Lung (tissue), 11 donors: ENCODE measurements at regions not wholly inside any gene's neighbourhood (a gene's known extent, or its start where the extent isn't known, plus 50 kb on each side); places are given as distances from the start of the nearest gene placed in this dataset.

Source experiments
- ATAC-seq: fragments of 200-7000 bp; cut with Tn5 transposase; one replicate; pipeline ENCODE4 v1.9.1; 2020; ENCODE audit warnings: moderate number of reproducible peaks; ENCODE audit not compliant: insufficient read depth, low FRiP score
- DNase-seq, 3 donors: peaks; one replicate each; pipeline ENCODE4 v3.0.0-alpha.2; 2013 to 2017
- H3K27ac ChIP-seq, 2 donors: one replicate each; pipeline ENCODE4 v1.5.1; 2013; ENCODE audit warnings: mild to moderate bottlenecking in 2 of 2, moderate library complexity in 2 of 2, control low read depth in 1 of 2, inconsistent platforms in 1 of 2, low read depth in 1 of 2, low read length in 1 of 2
- H3K27me3 ChIP-seq, 3 donors: one replicate each; pipeline ENCODE4 v1.5.1; 2013; ENCODE audit warnings: low read length in 2 of 3; ENCODE audit not compliant: control insufficient read depth in 3 of 3, insufficient read depth in 3 of 3
- H3K36me3 ChIP-seq, 4 donors: one replicate each; pipeline ENCODE4 v1.5.1; 2013; ENCODE audit warnings: low read length in 4 of 4, mild to moderate bottlenecking in 1 of 4, moderate library complexity in 1 of 4; ENCODE audit not compliant: control insufficient read depth in 4 of 4, insufficient read depth in 4 of 4
- H3K4me1 ChIP-seq, 5 donors: one replicate each; pipeline ENCODE4 v1.5.1; 2013; ENCODE audit warnings: low read length in 5 of 5, mild to moderate bottlenecking in 2 of 5, moderate library complexity in 1 of 5; ENCODE audit not compliant: control insufficient read depth in 5 of 5, insufficient read depth in 5 of 5
- H3K4me3 ChIP-seq: one replicate; pipeline ENCODE4 v1.5.1; 2013; ENCODE audit warnings: mild to moderate bottlenecking, control low read depth, moderate library complexity
- H3K9ac ChIP-seq, 2 donors: one replicate each; pipeline ENCODE4 v1.5.1; 2013; ENCODE audit warnings: low read length in 2 of 2, control low read depth in 1 of 2; ENCODE audit not compliant: insufficient read depth in 1 of 2
- H3K9me3 ChIP-seq, 4 donors: one replicate each; pipeline ENCODE4 v1.5.1; 2013; ENCODE audit warnings: low read length in 3 of 4, mild to moderate bottlenecking in 1 of 4, moderate library complexity in 1 of 4; ENCODE audit not compliant: control insufficient read depth in 4 of 4, insufficient read depth in 3 of 4
- WGBS, 2 donors: extraction: QIAGEN DNeasy Blood & Tissue Kit; methylation state at CpG; one replicate each; pipeline ENCODE4 v1.1.7; 2013; 5-methylcytosine and 5-hydroxymethylcytosine counted together
- TF ChIP-seq, protein P1 (sequence below): IDR thresholded peaks from 2 replicates; pipeline ENCODE4 v1.5.1; 2012; ENCODE audit warnings: mild to moderate bottlenecking; ENCODE audit errors: control extremely low read depth, extremely low read depth
- donor health status: control.
- donor health status: control.
- donor health status: Bipolar disorder and iron deficiency.
- donor health status: healthy.
- donor health status: DM: yes; HTN: yes; CAD: no.

DNA sequence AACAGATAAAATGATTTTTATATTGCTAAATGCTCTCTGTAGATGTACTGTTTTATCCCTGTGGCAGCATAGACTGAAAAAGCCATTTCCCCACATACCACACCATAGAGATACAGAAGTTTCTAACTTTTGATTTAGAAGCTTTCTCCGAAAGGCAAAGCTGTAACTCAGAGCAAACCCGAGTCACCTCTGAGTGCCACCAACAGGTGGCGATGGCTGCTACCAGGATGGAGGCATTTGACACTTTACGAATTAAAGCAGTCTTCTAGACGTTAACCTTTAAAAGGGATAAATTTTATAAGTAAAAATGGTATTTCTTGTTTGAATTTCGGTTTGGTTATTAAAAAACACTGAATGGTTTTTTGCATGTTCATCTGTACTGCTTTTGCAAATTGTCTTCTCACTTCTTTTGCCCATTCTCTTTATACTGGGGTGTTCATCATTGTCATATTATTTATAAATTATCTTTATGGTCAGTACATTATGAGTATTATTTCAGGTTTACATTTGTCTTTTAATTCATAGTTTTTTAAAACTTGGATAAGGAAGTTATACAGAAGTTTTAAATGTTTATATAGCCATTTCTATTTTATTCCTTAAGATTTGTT is 201.0 kb upstream of the CEP162 start:
- no peak overlapping the region for H3K9ac ChIP-seq
- no peaks in the 10 kb centered on the region for H3K36me3 ChIP-seq
- H3K9me3 ChIP-seq: no peaks in the 10 kb centered on the region
- TF ChIP-seq, protein P1, sequence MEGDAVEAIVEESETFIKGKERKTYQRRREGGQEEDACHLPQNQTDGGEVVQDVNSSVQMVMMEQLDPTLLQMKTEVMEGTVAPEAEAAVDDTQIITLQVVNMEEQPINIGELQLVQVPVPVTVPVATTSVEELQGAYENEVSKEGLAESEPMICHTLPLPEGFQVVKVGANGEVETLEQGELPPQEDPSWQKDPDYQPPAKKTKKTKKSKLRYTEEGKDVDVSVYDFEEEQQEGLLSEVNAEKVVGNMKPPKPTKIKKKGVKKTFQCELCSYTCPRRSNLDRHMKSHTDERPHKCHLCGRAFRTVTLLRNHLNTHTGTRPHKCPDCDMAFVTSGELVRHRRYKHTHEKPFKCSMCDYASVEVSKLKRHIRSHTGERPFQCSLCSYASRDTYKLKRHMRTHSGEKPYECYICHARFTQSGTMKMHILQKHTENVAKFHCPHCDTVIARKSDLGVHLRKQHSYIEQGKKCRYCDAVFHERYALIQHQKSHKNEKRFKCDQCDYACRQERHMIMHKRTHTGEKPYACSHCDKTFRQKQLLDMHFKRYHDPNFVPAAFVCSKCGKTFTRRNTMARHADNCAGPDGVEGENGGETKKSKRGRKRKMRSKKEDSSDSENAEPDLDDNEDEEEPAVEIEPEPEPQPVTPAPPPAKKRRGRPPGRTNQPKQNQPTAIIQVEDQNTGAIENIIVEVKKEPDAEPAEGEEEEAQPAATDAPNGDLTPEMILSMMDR: no peak
- ATAC-seq (no peak), DNase-seq (peak; percentile 48 to 59 (median 49))
- no peaks in the 10 kb centered on the region for H3K4me1 ChIP-seq
- H3K27me3 ChIP-seq: peaks cover 0 to 31% (median 20%) of the 10 kb centered on the region in 3 donors
- H3K4me3 ChIP-seq: no peak overlapping the region
- 3 to 7% methylated on average over 6 of the region's 6 CpGs for WGBS, 2 donors
- H3K27ac ChIP-seq: no peak overlapping the region

DNA sequence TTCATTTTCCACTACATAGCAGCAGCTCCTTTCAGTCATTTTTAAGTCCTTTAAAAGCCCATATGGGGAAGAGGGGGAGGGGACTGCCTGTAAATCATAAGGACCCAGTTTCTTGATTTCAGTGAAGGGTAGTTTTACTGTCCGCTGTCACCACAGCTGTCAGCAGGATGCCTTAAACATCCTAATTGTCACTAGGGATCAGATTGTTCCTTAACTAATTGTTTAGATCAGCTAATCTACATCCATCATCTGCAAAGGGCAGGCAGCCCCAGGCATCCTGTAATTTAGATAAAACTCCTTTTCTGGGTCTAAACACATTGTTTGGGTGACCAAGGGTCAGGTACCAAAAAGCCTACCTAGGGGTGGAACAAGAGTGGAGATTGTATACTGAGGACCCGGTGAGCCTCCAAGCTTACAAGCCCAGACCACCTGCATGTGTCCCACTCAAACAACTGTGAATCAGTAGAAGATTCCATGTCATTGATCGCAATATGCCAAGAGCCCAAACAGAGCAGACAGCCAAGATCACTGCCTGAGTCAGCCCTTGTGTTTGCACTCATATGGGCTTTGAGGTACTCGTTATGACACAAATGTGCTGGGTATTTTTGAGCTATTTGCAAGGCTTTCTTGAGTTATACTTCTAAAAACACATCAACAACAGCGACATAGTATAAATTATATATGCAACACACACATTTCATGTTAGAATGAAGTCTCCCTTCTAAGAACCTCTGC is 198.7 kb upstream of the CEP162 start:
- no peaks in the 10 kb centered on the region for H3K9me3 ChIP-seq
- no peaks in the 10 kb centered on the region for H3K4me1 ChIP-seq
- TF ChIP-seq, protein P1: no peak
- ATAC-seq (no peak), DNase-seq (no peak)
- no peak overlapping the region for H3K27ac ChIP-seq
- no peak overlapping the region for H3K9ac ChIP-seq
- 51 to 57% methylated on average over 5 of the region's 5 CpGs for WGBS, 2 donors
- no peaks in the 10 kb centered on the region for H3K36me3 ChIP-seq
- H3K4me3 ChIP-seq: no peak overlapping the region
- H3K27me3 ChIP-seq: peaks cover 0 to 41% (median 24%) of the 10 kb centered on the region in 3 donors

DNA sequence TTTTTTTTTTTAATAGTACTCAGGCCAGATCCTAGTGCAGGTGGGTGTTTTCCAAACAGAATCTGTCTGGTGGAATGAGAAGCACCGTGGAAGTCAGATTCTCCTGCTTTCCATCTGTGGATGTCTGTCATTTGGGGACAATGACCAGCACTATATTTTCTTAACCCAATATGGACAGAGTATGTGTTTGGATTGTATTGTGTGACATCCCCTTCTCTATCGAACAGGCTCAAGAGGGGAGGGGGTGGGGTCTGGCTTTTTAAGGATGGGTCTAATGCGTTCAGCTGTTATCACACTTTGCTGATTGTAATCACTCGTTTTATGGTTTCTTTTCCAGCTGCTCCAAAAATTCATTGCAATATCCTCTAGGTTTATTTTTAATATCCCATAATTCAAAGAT is 197.5 kb upstream of the CEP162 start:
- no peaks in the 10 kb centered on the region for H3K4me1 ChIP-seq
- no peaks in the 10 kb centered on the region for H3K36me3 ChIP-seq
- no peak for DNase-seq
- peaks cover 0 to 40% (median 21%) of the 10 kb centered on the region in 3 donors for H3K27me3 ChIP-seq
- ATAC-seq: no peak
- H3K9ac ChIP-seq: no peak overlapping the region
- H3K27ac ChIP-seq: no peak overlapping the region
- no peaks in the 10 kb centered on the region for H3K9me3 ChIP-seq
- no peak overlapping the region for H3K4me3 ChIP-seq
- 27 to 30% methylated on average over 4 of the region's 4 CpGs for WGBS, 2 donors
- TF ChIP-seq, protein P1: no peak
